ENCODE measurements at regions not wholly inside any gene's neighbourhood (a gene's known extent, or its start where the extent isn't known, plus 50 kb on each side); places are given as distances from the start of the nearest gene placed in this dataset.

- TF ChIP-seq POLR2A (IDR thresholded peaks at IDR 0.05): no peak
- TF ChIP-seq CTCF (IDR thresholded peaks at IDR 0.05): no peak
- 48 to 56% methylated on average over 1 of the region's 1 CpG for WGBS, 2 donors
- H3K9me3 ChIP-seq: no peaks in the 10 kb centered on the region
- intact Hi-C loops (cut with DNase I): no loop called here
- no peak overlapping the region for H3K4me3 ChIP-seq
- H3K4me1 ChIP-seq: no peaks in the 10 kb centered on the region
- DNase-seq (no peak), ATAC-seq (no peak)
- H3K36me3 ChIP-seq (replicated peaks in 1 of 2; ENCODE audit: insufficient read depth in 1 of 2, low read depth in 2 of 2): no peaks in the 10 kb centered on the region
- no peak overlapping the region for H3K27ac ChIP-seq
- no peaks in the 10 kb centered on the region for H3K27me3 ChIP-seq
These were observed 97.8 kb upstream of the PREP start for GRCh38 chr6:105500693-105501092.

GRCh38 chr6:105499931-105500330 lies 97.0 kb upstream of the PREP start:
- WGBS, 2 donors: 36 to 44% methylated on average over 3 of the region's 3 CpGs
- Histone ChIP-seq H3K9me3 (no peaks in the 10 kb centered on the region), H3K27ac (no peak overlapping the region), H3K4me1 (no peaks in the 10 kb centered on the region), H3K27me3 (no peaks in the 10 kb centered on the region), H3K36me3 (replicated peaks in 1 of 2; ENCODE audit: insufficient read depth in 1 of 2, low read depth in 2 of 2) (no peaks in the 10 kb centered on the region), H3K4me3 (no peak overlapping the region)
- ATAC-seq: no peak
- TF ChIP-seq POLR2A (IDR thresholded peaks at IDR 0.05) (no peak), CTCF (IDR thresholded peaks at IDR 0.05) (no peak)
- intact Hi-C loops (cut with DNase I): no loop called here
- no peak for DNase-seq

- no peak for TF ChIP-seq POLR2A (IDR thresholded peaks at IDR 0.05)
- no peak for TF ChIP-seq CTCF (IDR thresholded peaks at IDR 0.05)
- ATAC-seq: no peak
- Histone ChIP-seq H3K27ac (no peak overlapping the region), H3K9me3 (no peaks in the 10 kb centered on the region), H3K4me1 (no peaks in the 10 kb centered on the region), H3K4me3 (no peak overlapping the region), H3K27me3 (no peaks in the 10 kb centered on the region), H3K36me3 (replicated peaks in 1 of 2; ENCODE audit: insufficient read depth in 1 of 2, low read depth in 2 of 2) (no peaks in the 10 kb centered on the region)
- WGBS, 2 donors: 82 to 90% methylated on average over 2 of the region's 2 CpGs
- intact Hi-C loops (cut with DNase I): no loop called here
- DNase-seq: no peak
These were observed 96.4 kb upstream of the PREP start for GRCh38 chr6:105499136-105499870.

- TF ChIP-seq POLR2A (IDR thresholded peaks at IDR 0.05) (no peak), CTCF (IDR thresholded peaks at IDR 0.05) (no peak)
- intact Hi-C loops (cut with DNase I): no loop called here
- Histone ChIP-seq H3K27me3 (no peaks in the 10 kb centered on the region), H3K27ac (no peak overlapping the region), H3K9me3 (no peaks in the 10 kb centered on the region), H3K4me1 (no peaks in the 10 kb centered on the region), H3K4me3 (no peak overlapping the region), H3K36me3 (replicated peaks in 1 of 2; ENCODE audit: insufficient read depth in 1 of 2, low read depth in 2 of 2) (no peaks in the 10 kb centered on the region)
- WGBS, 2 donors: 74 to 80% methylated on average over 2 of the region's 2 CpGs
- ATAC-seq: no peak
- DNase-seq: no peak
These were observed 94.7 kb upstream of the PREP start for GRCh38 chr6:105497549-105497948.

- 61 to 73% methylated on average over 6 of the region's 6 CpGs for WGBS, 2 donors
- intact Hi-C loops (cut with DNase I): no loop called here
These were observed 92.6 kb upstream of the PREP start for GRCh38 chr6:105495515-105495914.

More at GRCh38 chr6:105495515-105495914, 92.6 kb upstream of the PREP start:
- DNase-seq (no peak), ATAC-seq (no peak)
- Histone ChIP-seq H3K36me3 (replicated peaks in 1 of 2; ENCODE audit: insufficient read depth in 1 of 2, low read depth in 2 of 2) (no peaks in the 10 kb centered on the region), H3K4me3 (no peak overlapping the region), H3K27me3 (no peaks in the 10 kb centered on the region), H3K27ac (no peak overlapping the region), H3K4me1 (no peaks in the 10 kb centered on the region), H3K9me3 (no peaks in the 10 kb centered on the region)
- TF ChIP-seq CTCF (IDR thresholded peaks at IDR 0.05) (no peak), POLR2A (IDR thresholded peaks at IDR 0.05) (no peak)

Measured in body of pancreas (tissue), 4 donors.